ENCODE measurements at regions not wholly inside any gene's neighbourhood (a gene's known extent, or its start where the extent isn't known, plus 50 kb on each side); places are given as distances from the start of the nearest gene placed in this dataset.

GRCh38 chr2:187851955-187852561, 297.8 kb upstream of the TFPI start:
- H3K79me1 ChIP-seq (ENCODE audit: low read depth, low read length), result no peaks in the 10 kb centered on the region
- ChIA-PET POLR2A (ENCODE audit: partially characterized antibody) (no interaction called here), CTCF (ENCODE audit: partially characterized antibody) (interaction anchor here (0.6 to 0.7 kb wide), 2 partner anchors 244 to 518 kb away, joined by 3 read pairs; no protein-coding TSS in a partner anchor)
- H3K18ac ChIP-seq (ENCODE audit: extremely low read depth, low read length), result no peak overlapping the region
- H3K9ac ChIP-seq (replicated peaks in 1 of 4; ENCODE audit: extremely low read depth in 1 of 4, low read depth in 3 of 4, low read length in 3 of 4), result no peak overlapping the region
- no peaks in the 10 kb centered on the region for H3K4me1 ChIP-seq (replicated peaks in 1 of 4; ENCODE audit: control insufficient read depth in 3 of 4, insufficient read depth in 4 of 4, low read length in 3 of 4)
- no peak overlapping the region for H3K23ac ChIP-seq (ENCODE audit: insufficient read length)
- H2BK12ac ChIP-seq (ENCODE audit: low read depth, low read length), result 0 out of 2 replicates have a peak overlapping the region, but pooled peaks have one; percentile 35
- no peak overlapping the region for H3K4me2 ChIP-seq (ENCODE audit: insufficient read depth in 1 of 2, low read depth in 2 of 2, low read length in 2 of 2)
- no peaks in the 10 kb centered on the region for H3K79me2 ChIP-seq (ENCODE audit: control insufficient read depth in 1 of 2, insufficient read depth in 2 of 2, low read length in 2 of 2)
- no peak overlapping the region for H2BK15ac ChIP-seq (ENCODE audit: low read length)
- no peak overlapping the region for H2BK20ac ChIP-seq (ENCODE audit: low read length)
- no peaks in the 10 kb centered on the region for H3K36me3 ChIP-seq (ENCODE audit: control insufficient read depth in 2 of 4, insufficient read depth in 4 of 4, low read length in 3 of 4)
- no peak overlapping the region for H3K4ac ChIP-seq (replicated peaks; ENCODE audit: insufficient read length, low read depth, low read length)
- H2AK5ac ChIP-seq (ENCODE audit: low read depth, low read length), result no peak overlapping the region
- H3K4me3 ChIP-seq (ENCODE audit: extremely low read depth in 1 of 4, insufficient read depth in 2 of 4, low read depth in 3 of 4, low read length in 4 of 4), result no peak overlapping the region
- 93% methylated on average over 5 of the region's 5 CpGs; no CpG with 5 or more reads in 1 of the 2 experiments for WGBS, 2 experiments (ENCODE audit: extremely low coverage in 1 of 2, insufficient coverage in 1 of 2, insufficient read length in 1 of 2, insufficient replicate concordance in 2 of 2, low coverage in 1 of 2, low lambda C conversion rate in 2 of 2, missing lambda C conversion rate in 1 of 2)
- H3K27me3 ChIP-seq (replicated peaks in 1 of 4; ENCODE audit: control insufficient read depth in 3 of 4, extremely low read depth in 1 of 4, insufficient read depth in 3 of 4, low read length in 3 of 4), result peaks cover 0 to 1% (median 0%) of the 10 kb centered on the region in 4 experiments; a peak in 1 of 7 replicates
- no peak overlapping the region for H3K27ac ChIP-seq (ENCODE audit: low read depth, low read length)
- no peak overlapping the region for H4K8ac ChIP-seq (ENCODE audit: extremely low read depth, insufficient read depth, low read length)
- no peak overlapping the region for H3K56ac ChIP-seq (replicated peaks; ENCODE audit: insufficient read length, low read depth, low read length)
- H3K14ac ChIP-seq (ENCODE audit: insufficient read length), result no peak overlapping the region
- no peak overlapping the region for H2BK5ac ChIP-seq (ENCODE audit: low read depth, low read length)
- DNase-seq (ENCODE audit: low read depth in 1 of 2, low spot score in 2 of 2) (no peak), FAIRE-seq (no peak)
- no peak overlapping the region for H4K91ac ChIP-seq (replicated peaks; ENCODE audit: insufficient read length, low read length)
- H2BK120ac ChIP-seq (replicated peaks; ENCODE audit: low read depth, low read length), result no peak overlapping the region
- no peak overlapping the region for H4K5ac ChIP-seq (ENCODE audit: insufficient read length, low read depth, low read length)
- no peak overlapping the region for H2AFZ ChIP-seq (ENCODE audit: low read length)
- no peaks in the 10 kb centered on the region for H4K20me1 ChIP-seq (replicated peaks in 1 of 2; ENCODE audit: control insufficient read depth in 1 of 2, insufficient read depth in 2 of 2, low read length in 2 of 2)
- no peaks in the 10 kb centered on the region for H3K23me2 ChIP-seq (ENCODE audit: low read depth, low read length)
- H3K9me3 ChIP-seq (ENCODE audit: insufficient read depth in 2 of 2, low read depth in 1 of 2, low read length in 1 of 2), result no peaks in the 10 kb centered on the region
- no peak for TF ChIP-seq BRCA1 (IDR thresholded peaks at IDR 0.05; ENCODE audit: low read depth, low read length)
- TF ChIP-seq SIRT6 (IDR thresholded peaks at IDR 0.05; ENCODE audit: low read length), result no peak
- TF ChIP-seq JUN (IDR thresholded peaks at IDR 0.05; ENCODE audit: low read depth, low read length), result no peak
- TF ChIP-seq ATF2 (IDR thresholded peaks at IDR 0.05; ENCODE audit: low read length), result no peak
- TF ChIP-seq BACH1 (IDR thresholded peaks at IDR 0.05; ENCODE audit: low read length), result no peak
- TF ChIP-seq E2F6 (IDR thresholded peaks at IDR 0.05), result no peak
- no peak for TF ChIP-seq NRF1 (IDR thresholded peaks at IDR 0.05; ENCODE audit: low read depth, low read length)
- no peak for TF ChIP-seq ZNF274 (IDR thresholded peaks at IDR 0.05; ENCODE audit: borderline replicate concordance, extremely low read depth, low read length)
- TF ChIP-seq BCL11A (IDR thresholded peaks at IDR 0.05; ENCODE audit: low read depth in 2 of 2, low read length in 2 of 2), result no peak
- TF ChIP-seq PHF8 (conservative IDR thresholded peaks at IDR 0.05; ENCODE audit: low read depth, low read length), result no peak
- no peak for TF ChIP-seq POU5F1 (IDR thresholded peaks at IDR 0.05; ENCODE audit: low read depth, low read length)
- no peak for TF ChIP-seq CBX8 (IDR thresholded peaks at IDR 0.05; ENCODE audit: borderline replicate concordance, low read depth, low read length)

All from H1 (cell line).